T-helper 1 cell treated with Interleukin-12 subunit alpha and Interleukin-12 subunit beta and Interleukin-4 antibody, amounts not matched to agents 30 μg/mL and 1 μg/mL, for 36 hours (primary cell): ENCODE measurements at regions not wholly inside any gene's neighbourhood (a gene's known extent, or its start where the extent isn't known, plus 50 kb on each side); places are given as distances from the start of the nearest gene placed in this dataset.

Source experiments
- H3K27ac Mint-ChIP-seq: one replicate; pipeline ENCODE4 v1.8.0; 2021; ENCODE audit warnings: mild to moderate bottlenecking, mixed read lengths
- H3K27me3 Mint-ChIP-seq: one replicate; pipeline ENCODE4 v1.8.0; 2021; ENCODE audit warnings: low read depth, mixed read lengths
- H3K36me3 Mint-ChIP-seq: one replicate; pipeline ENCODE4 v1.8.0; 2021; ENCODE audit warnings: low read depth, mixed read lengths
- H3K4me1 Mint-ChIP-seq: one replicate; pipeline ENCODE4 v1.8.0; 2021; ENCODE audit warnings: low read depth, mixed read lengths
- H3K4me3 Mint-ChIP-seq: one replicate; pipeline ENCODE4 v1.8.0; 2021; ENCODE audit warnings: mild to moderate bottlenecking, moderate library complexity, mixed read lengths
- H3K9me3 Mint-ChIP-seq: one replicate; pipeline ENCODE4 v1.8.0; 2021; ENCODE audit warnings: mixed read lengths

DNA sequence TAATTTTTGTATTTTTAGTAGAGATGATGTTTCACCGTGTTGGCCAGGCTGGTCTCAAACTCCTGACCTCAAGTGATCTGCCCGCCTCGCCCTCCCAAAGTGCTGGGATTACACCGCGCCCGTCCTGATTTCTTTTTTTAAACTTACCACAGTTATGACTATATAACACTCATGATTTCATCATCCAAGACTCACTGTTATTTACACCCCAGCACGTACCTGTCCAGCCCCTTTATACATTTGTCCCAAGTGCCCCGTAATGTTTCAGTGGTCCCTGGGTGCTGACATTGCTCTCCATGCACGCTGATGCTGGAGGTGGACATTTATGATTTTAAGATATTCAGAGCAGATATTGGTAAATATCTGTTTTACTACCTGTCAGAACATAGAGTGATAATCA is 219.9 kb upstream of the GMDS start:
- H3K4me3 Mint-ChIP-seq = no peak overlapping the region
- no peaks in the 10 kb centered on the region for H3K36me3 Mint-ChIP-seq
- H3K4me1 Mint-ChIP-seq = no peaks in the 10 kb centered on the region
- H3K27me3 Mint-ChIP-seq = peaks cover 28% of the 10 kb centered on the region
- H3K27ac Mint-ChIP-seq = no peak overlapping the region
- no peaks in the 10 kb centered on the region for H3K9me3 Mint-ChIP-seq

DNA sequence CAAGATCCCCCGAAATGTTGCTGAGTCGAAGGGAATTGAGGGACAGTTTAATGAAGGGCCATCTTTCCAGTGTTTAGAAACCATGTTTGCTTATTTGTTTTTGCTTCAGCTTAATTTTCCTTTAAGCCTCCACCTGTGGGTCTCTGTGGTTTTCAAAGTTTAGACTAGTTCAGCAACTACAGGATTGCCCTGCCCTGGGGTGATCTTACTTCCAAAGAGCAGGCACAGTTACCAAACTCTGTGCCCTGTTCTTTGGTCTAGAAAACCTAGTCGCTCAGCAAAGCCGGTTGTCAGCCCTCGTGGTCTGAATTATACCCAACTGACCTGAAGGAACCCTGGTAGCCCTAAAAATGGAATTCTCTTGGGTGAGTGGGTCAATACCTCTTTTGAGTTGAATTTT is 219.2 kb upstream of the GMDS start:
- no peaks in the 10 kb centered on the region for H3K4me1 Mint-ChIP-seq
- no peak overlapping the region for H3K4me3 Mint-ChIP-seq
- H3K27me3 Mint-ChIP-seq = peaks cover 24% of the 10 kb centered on the region
- no peaks in the 10 kb centered on the region for H3K9me3 Mint-ChIP-seq
- no peak overlapping the region for H3K27ac Mint-ChIP-seq
- H3K36me3 Mint-ChIP-seq = no peaks in the 10 kb centered on the region

DNA sequence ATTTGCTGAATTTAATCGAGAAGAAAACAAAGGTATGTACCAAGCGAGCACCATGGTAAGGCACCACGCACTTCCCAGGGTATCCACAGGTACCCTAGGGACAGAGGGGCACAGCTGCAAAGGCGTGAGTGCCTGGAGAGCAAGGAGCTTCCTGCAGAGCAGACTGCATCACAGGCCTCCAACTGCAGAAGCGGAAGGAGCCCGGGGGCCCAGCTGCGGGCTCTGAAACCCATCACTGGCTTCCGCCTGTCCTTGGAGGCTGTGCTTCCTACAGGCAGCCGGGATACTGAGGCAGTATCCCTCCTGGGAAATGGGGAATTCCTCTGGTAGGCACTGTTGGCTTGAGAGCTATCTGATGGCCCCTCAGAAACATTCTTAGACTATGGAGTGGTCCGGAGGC is 217.4 kb upstream of the GMDS start:
- no peak overlapping the region for H3K27ac Mint-ChIP-seq
- H3K4me1 Mint-ChIP-seq = no peaks in the 10 kb centered on the region
- peaks cover 25% of the 10 kb centered on the region for H3K27me3 Mint-ChIP-seq
- H3K4me3 Mint-ChIP-seq = no peak overlapping the region
- H3K36me3 Mint-ChIP-seq = no peaks in the 10 kb centered on the region
- H3K9me3 Mint-ChIP-seq = no peaks in the 10 kb centered on the region

DNA sequence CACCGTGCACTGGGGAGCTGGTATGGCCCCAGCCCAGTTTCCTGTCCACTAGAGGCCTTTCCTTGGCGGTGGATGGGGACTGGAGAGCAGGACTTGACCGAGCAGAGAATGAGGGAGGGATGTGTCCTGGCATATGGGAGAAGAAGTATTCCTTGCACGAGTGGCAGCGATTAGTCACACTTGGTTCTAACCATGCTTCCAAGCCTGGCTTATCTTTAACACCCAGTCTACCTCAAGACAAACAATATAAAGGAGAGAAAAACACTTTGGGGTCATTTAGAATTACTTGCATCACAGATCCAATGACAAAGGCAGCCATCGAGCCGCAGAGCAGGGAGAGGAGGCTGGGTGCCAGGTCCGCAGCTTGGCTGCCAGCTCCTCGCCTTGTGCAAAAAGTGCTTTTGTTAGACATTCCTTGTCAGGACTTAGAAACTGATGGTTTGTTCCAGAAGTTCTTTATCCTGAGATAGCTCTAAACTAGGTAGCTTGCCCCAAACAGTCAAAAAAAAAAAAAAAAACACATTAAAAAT is 214.9 kb upstream of the GMDS start:
- H3K4me1 Mint-ChIP-seq = no peaks in the 10 kb centered on the region
- no peaks in the 10 kb centered on the region for H3K36me3 Mint-ChIP-seq
- peaks cover 20% of the 10 kb centered on the region for H3K27me3 Mint-ChIP-seq
- H3K4me3 Mint-ChIP-seq = no peak overlapping the region
- H3K27ac Mint-ChIP-seq = no peak overlapping the region
- no peaks in the 10 kb centered on the region for H3K9me3 Mint-ChIP-seq

DNA sequence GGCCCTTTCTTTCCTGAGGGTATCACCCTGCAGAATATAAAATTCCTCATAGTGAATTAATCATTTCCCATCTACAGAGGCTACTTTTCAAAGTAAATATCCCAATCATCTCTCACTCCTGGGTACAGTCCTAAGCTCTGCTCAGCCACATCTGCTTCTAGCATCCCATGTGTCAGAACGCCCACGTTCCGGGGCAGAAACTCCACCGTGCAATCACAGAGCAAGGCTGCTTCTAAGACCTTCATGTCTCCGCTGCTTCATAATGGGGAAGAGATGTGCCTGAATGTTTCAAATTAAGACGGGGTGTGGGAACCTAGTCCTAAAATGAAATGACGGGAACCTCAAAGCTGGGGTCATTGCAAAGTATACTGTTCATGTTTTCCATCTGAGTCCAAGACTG is 208.8 kb upstream of the GMDS start:
- Mint-ChIP-seq H3K9me3 (no peaks in the 10 kb centered on the region), H3K36me3 (no peaks in the 10 kb centered on the region), H3K4me3 (no peak overlapping the region), H3K27me3 (peaks cover 29% of the 10 kb centered on the region), H3K27ac (no peak overlapping the region), H3K4me1 (no peaks in the 10 kb centered on the region)

DNA sequence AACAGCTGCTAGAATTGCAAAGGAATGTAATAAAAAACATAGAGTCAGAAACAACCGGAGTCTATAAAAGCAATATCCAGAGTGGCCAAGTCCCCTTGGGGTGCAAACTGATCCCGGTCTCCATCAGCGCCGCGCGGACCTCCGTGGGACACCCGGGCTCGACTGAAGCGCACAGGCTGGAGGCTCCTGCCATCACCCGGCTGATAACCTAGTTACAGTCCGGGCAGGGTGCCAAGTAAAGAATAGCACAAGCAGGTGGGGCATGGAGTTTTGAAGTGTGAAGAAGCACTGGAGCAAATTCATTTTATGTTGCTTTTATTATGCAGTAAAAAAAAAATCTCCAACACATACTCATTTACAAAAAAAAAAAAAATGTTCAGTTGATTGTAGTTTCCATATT is 205.1 kb upstream of the GMDS start:
- no peaks in the 10 kb centered on the region for H3K36me3 Mint-ChIP-seq
- H3K4me1 Mint-ChIP-seq = peaks cover 3% of the 10 kb centered on the region
- H3K27me3 Mint-ChIP-seq = peaks cover 33% of the 10 kb centered on the region
- no peak overlapping the region for H3K27ac Mint-ChIP-seq
- no peak overlapping the region for H3K4me3 Mint-ChIP-seq
- H3K9me3 Mint-ChIP-seq = no peaks in the 10 kb centered on the region

DNA sequence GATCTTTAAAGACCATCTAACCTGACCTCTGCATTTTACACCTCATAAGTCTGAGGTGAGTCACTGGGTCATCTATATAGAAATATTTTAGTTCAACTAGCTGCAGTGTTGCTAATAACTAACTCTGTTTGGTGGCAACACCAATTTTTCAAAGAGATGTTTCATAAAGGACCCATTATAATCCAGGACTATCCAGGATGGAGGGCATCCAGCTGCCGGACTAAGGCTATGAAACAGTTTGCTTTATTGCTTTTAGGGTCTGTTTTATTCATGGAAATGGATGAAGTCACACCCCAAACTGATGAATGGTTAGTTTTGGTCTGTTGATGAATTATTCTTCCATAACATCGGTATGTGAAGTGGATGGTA is 204.2 kb upstream of the GMDS start:
- Mint-ChIP-seq H3K9me3 (no peaks in the 10 kb centered on the region), H3K27me3 (peaks cover 26% of the 10 kb centered on the region)

DNA sequence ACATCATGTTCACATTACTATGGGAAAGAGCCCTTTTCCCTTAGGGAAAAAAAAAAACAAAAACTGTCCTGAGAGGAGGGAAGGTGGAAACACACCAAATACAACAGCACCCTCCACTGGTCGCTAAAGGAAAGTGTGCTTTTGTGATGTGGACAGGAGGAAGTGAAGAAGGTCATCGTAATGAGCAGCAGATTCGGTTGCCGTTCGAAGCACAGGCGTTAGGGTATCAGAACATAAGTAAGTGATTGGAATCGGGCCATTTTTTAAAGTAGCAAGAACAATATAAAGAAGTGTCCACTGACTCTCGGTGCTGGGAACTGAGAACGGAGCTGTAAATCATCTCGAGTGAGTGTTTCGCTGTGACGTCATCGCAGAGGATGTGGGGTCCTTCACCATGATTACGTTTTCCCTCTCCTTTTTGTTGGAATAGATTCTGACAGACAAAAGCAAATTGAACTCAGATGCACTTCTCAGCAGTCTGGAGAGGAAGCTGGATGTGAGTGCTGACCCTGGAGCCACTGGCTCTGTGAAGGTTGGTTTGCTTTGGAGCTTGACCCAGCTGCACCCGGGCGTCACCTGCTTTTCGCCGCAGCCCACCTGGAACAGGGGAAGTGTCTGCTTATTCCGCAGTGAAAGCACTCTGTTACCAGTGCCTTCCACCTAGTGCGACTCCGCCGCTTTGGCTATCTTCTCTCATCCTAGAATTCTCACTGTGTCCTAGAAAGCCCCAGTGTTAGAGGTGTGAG is 203.6 kb upstream of the GMDS start:
- H3K27ac Mint-ChIP-seq = no peak overlapping the region
- no peaks in the 10 kb centered on the region for H3K36me3 Mint-ChIP-seq
- peaks cover 3% of the 10 kb centered on the region for H3K4me1 Mint-ChIP-seq
- no peaks in the 10 kb centered on the region for H3K9me3 Mint-ChIP-seq
- H3K4me3 Mint-ChIP-seq = peak overlapping the region; percentile 53
- H3K27me3 Mint-ChIP-seq = peaks cover 30% of the 10 kb centered on the region

More for the DNA sequence above, 204.2 kb upstream of the GMDS start:
- H3K36me3 Mint-ChIP-seq = no peaks in the 10 kb centered on the region
- no peak overlapping the region for H3K27ac Mint-ChIP-seq
- H3K4me1 Mint-ChIP-seq = peaks cover 3% of the 10 kb centered on the region
- no peak overlapping the region for H3K4me3 Mint-ChIP-seq

DNA sequence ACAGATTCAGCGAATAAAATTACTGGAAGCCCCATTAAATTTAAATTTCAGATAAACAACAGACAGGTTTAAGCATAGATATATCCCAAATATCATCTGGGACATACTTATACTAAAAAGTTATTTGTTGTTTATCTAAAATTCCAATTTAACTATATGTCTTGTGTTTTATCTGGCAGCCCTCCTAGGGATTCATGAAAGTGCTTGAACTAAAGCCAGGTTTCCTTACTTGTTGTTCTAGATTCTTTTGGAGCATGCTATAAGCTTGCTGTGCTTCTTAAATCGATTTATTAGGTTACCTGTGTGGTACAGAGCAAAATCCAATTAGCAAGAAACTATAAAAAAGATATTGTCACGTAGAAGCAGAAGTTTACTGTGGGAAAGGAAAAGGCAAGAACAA is 202.5 kb upstream of the GMDS start:
- H3K4me1 Mint-ChIP-seq = peaks cover 3% of the 10 kb centered on the region
- H3K4me3 Mint-ChIP-seq = no peak overlapping the region
- H3K36me3 Mint-ChIP-seq = no peaks in the 10 kb centered on the region
- no peaks in the 10 kb centered on the region for H3K9me3 Mint-ChIP-seq
- peaks cover 28% of the 10 kb centered on the region for H3K27me3 Mint-ChIP-seq
- H3K27ac Mint-ChIP-seq = no peak overlapping the region

DNA sequence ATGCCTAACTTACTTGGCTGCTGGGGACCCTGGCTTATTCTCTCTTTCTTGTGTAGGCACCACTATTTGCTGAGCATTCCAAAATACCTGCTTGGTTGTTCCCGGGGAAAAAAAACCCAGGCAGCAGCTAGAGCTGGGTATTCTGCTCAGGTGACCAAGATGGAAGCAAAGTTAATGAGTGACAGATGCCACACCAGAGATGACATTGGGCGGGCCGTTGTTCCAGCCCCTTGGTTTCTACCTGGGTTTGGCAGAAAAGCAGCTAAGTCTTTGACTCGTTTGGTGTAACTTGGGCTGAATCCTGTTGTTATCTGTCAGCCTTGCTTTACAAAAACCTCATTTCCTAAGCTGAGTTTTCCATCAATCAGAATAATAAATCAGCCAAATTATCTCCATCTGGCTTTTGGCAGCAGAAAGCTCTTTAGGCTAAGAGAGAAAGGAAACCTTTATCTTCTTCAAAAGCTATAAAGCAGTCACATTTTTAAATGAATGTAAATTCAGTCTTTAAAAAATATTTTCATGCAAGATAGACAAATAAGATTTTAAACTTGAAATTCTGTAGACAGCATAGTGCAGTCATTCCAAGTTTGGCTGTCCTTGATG is 202.0 kb upstream of the GMDS start:
- H3K4me3 Mint-ChIP-seq = no peak overlapping the region
- H3K27ac Mint-ChIP-seq = no peak overlapping the region
- H3K9me3 Mint-ChIP-seq = no peaks in the 10 kb centered on the region
- H3K36me3 Mint-ChIP-seq = no peaks in the 10 kb centered on the region
- H3K4me1 Mint-ChIP-seq = peaks cover 3% of the 10 kb centered on the region
- peaks cover 28% of the 10 kb centered on the region for H3K27me3 Mint-ChIP-seq

DNA sequence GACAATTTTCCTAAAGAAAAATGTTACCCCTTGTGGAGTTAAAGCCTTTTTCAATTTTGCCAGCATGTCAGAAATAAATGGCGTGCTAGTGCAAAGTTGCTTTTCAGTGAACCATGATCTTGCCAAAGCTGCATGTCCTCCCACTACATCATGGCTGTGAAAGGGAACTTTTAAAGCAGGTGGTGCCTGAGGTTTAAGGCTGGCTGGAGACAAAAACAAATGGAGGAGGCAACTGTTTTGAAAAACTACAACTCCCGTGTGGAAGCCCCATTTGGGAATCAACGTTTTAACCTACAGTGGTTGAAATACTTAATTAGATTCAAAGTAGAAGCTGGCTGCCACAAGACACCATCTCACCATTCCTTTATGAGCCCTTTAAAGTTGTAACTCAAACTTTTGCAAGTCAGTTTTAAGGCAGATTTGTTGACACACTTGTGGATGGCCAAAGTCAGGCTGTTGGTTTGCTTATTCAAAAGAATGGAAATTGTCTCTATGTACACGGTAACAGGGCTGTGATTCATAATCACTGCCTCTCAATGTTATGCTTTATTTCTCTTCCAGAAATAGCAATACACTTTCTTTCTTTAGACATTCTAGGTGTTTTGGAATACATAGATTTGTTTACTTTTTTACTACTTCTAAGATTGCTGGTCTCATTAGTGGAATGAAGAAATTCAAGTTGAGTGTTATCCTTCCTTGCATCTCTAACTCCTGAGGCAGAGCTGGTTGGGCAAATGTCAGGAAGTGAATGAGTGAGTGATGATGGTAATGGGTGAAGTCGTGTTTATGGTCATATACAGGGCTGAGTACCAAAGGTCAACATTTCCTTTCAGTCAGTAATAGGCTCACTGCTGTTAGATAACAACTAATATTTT is 196.4 kb upstream of the GMDS start:
- no peaks in the 10 kb centered on the region for H3K36me3 Mint-ChIP-seq
- peaks cover 33% of the 10 kb centered on the region for H3K27me3 Mint-ChIP-seq
- H3K4me1 Mint-ChIP-seq = no peaks in the 10 kb centered on the region
- H3K4me3 Mint-ChIP-seq = no peak overlapping the region
- no peak overlapping the region for H3K27ac Mint-ChIP-seq
- H3K9me3 Mint-ChIP-seq = no peaks in the 10 kb centered on the region

DNA sequence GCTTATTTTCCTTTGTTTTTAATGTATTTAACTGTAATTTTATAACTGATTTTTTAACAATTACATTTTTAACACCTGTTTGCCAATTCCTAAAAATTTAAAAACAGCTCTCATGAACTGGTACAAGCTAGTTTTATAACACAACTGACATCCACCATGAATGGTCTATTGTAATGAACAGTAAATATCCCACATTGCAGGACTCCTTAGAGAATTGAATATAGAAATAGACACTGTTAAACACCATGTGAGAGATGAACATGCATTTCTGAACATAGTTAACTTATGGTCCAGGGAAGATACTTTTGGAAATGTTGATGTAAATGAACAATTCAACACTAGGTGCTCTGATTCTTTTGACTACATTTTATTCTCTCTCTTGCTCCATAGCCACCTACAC is 195.1 kb upstream of the GMDS start:
- no peaks in the 10 kb centered on the region for H3K9me3 Mint-ChIP-seq
- H3K4me1 Mint-ChIP-seq = no peaks in the 10 kb centered on the region
- H3K27me3 Mint-ChIP-seq = peaks cover 29% of the 10 kb centered on the region
- H3K27ac Mint-ChIP-seq = no peak overlapping the region
- H3K36me3 Mint-ChIP-seq = no peaks in the 10 kb centered on the region
- H3K4me3 Mint-ChIP-seq = no peak overlapping the region

DNA sequence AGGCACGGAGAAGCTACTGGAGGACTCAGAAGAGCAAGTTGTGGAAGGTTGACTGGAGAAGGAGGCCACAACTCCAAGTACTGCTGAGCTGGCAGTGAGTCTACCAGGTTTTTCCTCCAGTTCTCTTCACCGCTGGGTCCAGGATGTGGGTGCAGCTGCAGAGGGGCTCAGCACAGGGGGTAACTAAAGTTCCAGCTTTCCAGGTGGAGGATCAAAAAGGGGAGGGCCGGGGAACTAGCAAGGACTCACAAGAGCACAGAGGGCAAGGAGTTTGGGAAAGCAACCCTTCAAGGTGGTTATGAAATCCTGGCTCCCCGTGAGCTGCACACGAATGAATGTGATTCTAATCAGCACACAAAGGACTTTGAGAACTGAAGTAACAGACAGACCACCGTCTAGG is 194.2 kb upstream of the GMDS start:
- Mint-ChIP-seq H3K9me3 (no peaks in the 10 kb centered on the region), H3K27ac (no peak overlapping the region), H3K27me3 (peaks cover 28% of the 10 kb centered on the region), H3K4me1 (no peaks in the 10 kb centered on the region), H3K36me3 (no peaks in the 10 kb centered on the region), H3K4me3 (no peak overlapping the region)

DNA sequence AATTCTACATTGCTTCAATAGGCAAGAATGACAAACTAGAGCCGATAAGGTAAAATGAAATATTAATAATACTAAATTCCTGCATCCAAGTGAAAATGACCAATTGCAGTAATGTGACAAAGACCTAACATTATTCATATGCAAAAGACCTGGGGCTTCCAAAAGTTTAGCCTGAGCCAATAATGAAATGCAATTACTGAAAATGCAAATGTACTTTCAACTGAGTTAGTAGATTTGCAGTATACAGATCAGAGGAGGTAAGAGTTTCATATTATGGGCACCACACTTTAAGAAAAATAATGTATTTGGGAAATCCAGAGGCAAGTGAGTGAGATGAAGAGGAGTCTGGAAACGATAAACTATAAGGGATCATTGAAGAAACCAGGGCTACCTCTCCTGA is 193.7 kb upstream of the GMDS start:
- no peaks in the 10 kb centered on the region for H3K9me3 Mint-ChIP-seq
- H3K36me3 Mint-ChIP-seq = no peaks in the 10 kb centered on the region
- H3K4me1 Mint-ChIP-seq = no peaks in the 10 kb centered on the region
- H3K27ac Mint-ChIP-seq = no peak overlapping the region
- no peak overlapping the region for H3K4me3 Mint-ChIP-seq
- peaks cover 23% of the 10 kb centered on the region for H3K27me3 Mint-ChIP-seq
